KMS-11 (cell line): ENCODE measurements at regions not wholly inside any gene's neighbourhood (a gene's known extent, or its start where the extent isn't known, plus 50 kb on each side); places are given as distances from the start of the nearest gene placed in this dataset.
"Not testable (repeated sequence)": the region's sequence is repeated elsewhere in the genome, so short reads cannot be mapped to it uniquely, and the experiment has no call there.

Experiments
- H2AFZ ChIP-seq: fragments of 200-600 bp; sonication (generic); 2 replicates; pipeline ENCODE4 v1.6.1; 2016; ENCODE audit warnings: antibody characterized with exemption, mixed run types, low read depth
- H3K27ac ChIP-seq: fragments of 200-600 bp; sonication (generic); 2 replicates; pipeline ENCODE4 v1.6.1; 2016; ENCODE audit warnings: mild to moderate bottlenecking, mixed run types
- H3K27me3 ChIP-seq: fragments of 200-600 bp; sonication (generic); 2 replicates; pipeline ENCODE4 v1.6.1; 2017; ENCODE audit warnings: mild to moderate bottlenecking, low read depth, mixed run types, moderate library complexity; ENCODE audit not compliant: insufficient read depth
- H3K36me3 ChIP-seq: fragments of 200-600 bp; sonication (generic); 2 replicates; pipeline ENCODE4 v1.6.1; 2017; ENCODE audit warnings: mild to moderate bottlenecking, mixed run types; ENCODE audit not compliant: insufficient read depth
- H3K4me1 ChIP-seq: fragments of 200-600 bp; sonication (generic); 2 replicates; pipeline ENCODE4 v1.6.1; 2016; ENCODE audit warnings: mild to moderate bottlenecking, low read depth, mixed run types; ENCODE audit not compliant: poor library complexity, severe bottlenecking
- H3K4me2 ChIP-seq: fragments of 200-600 bp; sonication (generic); 2 replicates; pipeline ENCODE4 v1.7.0; 2016; ENCODE audit warnings: mild to moderate bottlenecking, mixed run types
- H3K4me3 ChIP-seq: fragments of 200-600 bp; sonication (generic); IDR thresholded peaks from 2 replicates; pipeline ENCODE4 v1.6.1; 2017; ENCODE audit warnings: low read depth, low read length, mixed read lengths; ENCODE audit not compliant: insufficient read depth
- H3K79me2 ChIP-seq: fragments of 200-600 bp; sonication (generic); 2 replicates; pipeline ENCODE4 v1.6.1; 2016; ENCODE audit warnings: low read depth, mixed run types; ENCODE audit not compliant: insufficient read depth
- H3K9ac ChIP-seq: fragments of 200-600 bp; sonication (generic); 2 replicates; pipeline ENCODE4 v1.6.1; 2016; ENCODE audit warnings: mild to moderate bottlenecking, mixed run types
- H4K20me1 ChIP-seq: fragments of 200-600 bp; sonication (generic); 2 replicates; pipeline ENCODE4 v1.6.1; 2016; ENCODE audit warnings: mild to moderate bottlenecking, mixed run types; ENCODE audit not compliant: insufficient read depth
- CTCF ChIP-seq: fragments of 200-600 bp; sonication (generic); conservative IDR thresholded peaks from 2 replicates; pipeline ENCODE4 v1.6.1; 2017; ENCODE audit warnings: low read depth, mild to moderate bottlenecking, antibody characterized with exemption, low read length, moderate library complexity, mixed read lengths

GRCh38 chr4:128635141-128635954 lies 174.2 kb upstream of the JADE1 start:
- H3K27me3 ChIP-seq, result no peaks in the 10 kb centered on the region
- H3K4me3 ChIP-seq, result no peak overlapping the region
- H3K4me1 ChIP-seq, result no peaks in the 10 kb centered on the region
- TF ChIP-seq CTCF, result no peak
- H3K79me2 ChIP-seq, result no peaks in the 10 kb centered on the region
- H3K36me3 ChIP-seq, result no peaks in the 10 kb centered on the region
- no peak overlapping the region for H3K4me2 ChIP-seq
- no peak overlapping the region for H3K27ac ChIP-seq
- no peak overlapping the region for H2AFZ ChIP-seq
- no peak overlapping the region for H3K9ac ChIP-seq
- H4K20me1 ChIP-seq, result no peaks in the 10 kb centered on the region

GRCh38 chr4:128633067-128633466 lies 176.4 kb upstream of the JADE1 start:
- no peak overlapping the region for H3K4me2 ChIP-seq
- no peak overlapping the region for H3K4me3 ChIP-seq
- no peaks in the 10 kb centered on the region for H3K36me3 ChIP-seq
- no peak overlapping the region for H2AFZ ChIP-seq
- H3K9ac ChIP-seq, result no peak overlapping the region
- no peaks in the 10 kb centered on the region for H3K4me1 ChIP-seq
- no peak overlapping the region for H3K27ac ChIP-seq
- no peak for TF ChIP-seq CTCF
- H4K20me1 ChIP-seq, result no peaks in the 10 kb centered on the region
- H3K27me3 ChIP-seq, result no peaks in the 10 kb centered on the region
- no peaks in the 10 kb centered on the region for H3K79me2 ChIP-seq

GRCh38 chr4:128630871-128631270 lies 178.6 kb upstream of the JADE1 start:
- Histone ChIP-seq H3K4me3 (no peak overlapping the region), H2AFZ (no peak overlapping the region), H3K27ac (no peak overlapping the region), H3K36me3 (no peaks in the 10 kb centered on the region), H3K79me2 (no peaks in the 10 kb centered on the region), H3K4me1 (no peaks in the 10 kb centered on the region), H3K9ac (no peak overlapping the region), H3K27me3 (no peaks in the 10 kb centered on the region), H3K4me2 (no peak overlapping the region), H4K20me1 (no peaks in the 10 kb centered on the region)
- TF ChIP-seq CTCF, result no peak

DNA sequence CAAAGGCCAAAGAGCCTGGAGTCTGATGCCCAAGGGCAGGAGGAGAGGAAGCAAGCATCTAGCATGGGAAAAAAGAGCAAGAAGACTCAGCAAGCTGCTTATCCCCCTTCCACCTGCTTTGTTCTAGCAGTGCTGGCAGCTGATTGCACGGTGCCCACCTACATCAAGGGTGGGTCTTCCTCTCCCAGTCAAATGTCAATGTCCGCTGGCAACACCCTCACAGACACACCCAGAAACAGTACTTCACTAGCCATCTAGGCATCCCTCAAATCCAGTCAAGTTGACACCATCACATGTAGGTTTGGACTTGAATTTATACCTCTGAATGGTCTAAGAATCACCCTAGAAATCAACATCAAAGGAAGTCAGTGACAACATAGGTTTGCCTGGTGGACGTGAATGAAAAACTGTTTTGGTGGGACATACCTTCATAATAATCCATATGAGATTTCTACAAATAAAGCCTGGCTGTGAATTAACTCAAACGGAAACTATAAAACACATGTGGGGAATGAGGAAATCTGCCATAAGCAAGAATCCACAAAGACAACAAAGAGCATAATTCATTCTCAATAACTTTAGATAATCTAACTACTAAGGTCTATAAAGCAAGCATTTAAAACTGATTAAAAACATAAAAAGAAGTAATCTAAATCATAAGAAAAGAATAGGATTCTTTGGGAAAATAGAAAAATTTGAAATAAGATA lies 185.8 kb upstream of the JADE1 start:
- no peak overlapping the region for H3K4me3 ChIP-seq
- H3K79me2 ChIP-seq, result no peaks in the 10 kb centered on the region
- TF ChIP-seq CTCF, result no peak
- H3K9ac ChIP-seq, result no peak overlapping the region
- H3K27ac ChIP-seq, result no peak overlapping the region
- H2AFZ ChIP-seq, result no peak overlapping the region
- H3K27me3 ChIP-seq, result no peaks in the 10 kb centered on the region
- H3K4me1 ChIP-seq, result no peaks in the 10 kb centered on the region
- no peaks in the 10 kb centered on the region for H4K20me1 ChIP-seq
- no peaks in the 10 kb centered on the region for H3K36me3 ChIP-seq
- no peak overlapping the region for H3K4me2 ChIP-seq

GRCh38 chr4:128620279-128620965 lies 189.1 kb upstream of the JADE1 start:
- H3K27me3 ChIP-seq, H3K27ac ChIP-seq: not testable (repeated sequence)

More at GRCh38 chr4:128620279-128620965, 189.1 kb upstream of the JADE1 start:
- H3K9ac ChIP-seq, H3K79me2 ChIP-seq, H2AFZ ChIP-seq, H3K4me1 ChIP-seq, H3K36me3 ChIP-seq, H4K20me1 ChIP-seq, H3K4me2 ChIP-seq, H3K4me3 ChIP-seq: not testable (repeated sequence)
